ENCODE measurements at regions not wholly inside any gene's neighbourhood (a gene's known extent, or its start where the extent isn't known, plus 50 kb on each side); places are given as distances from the start of the nearest gene placed in this dataset.

DNA sequence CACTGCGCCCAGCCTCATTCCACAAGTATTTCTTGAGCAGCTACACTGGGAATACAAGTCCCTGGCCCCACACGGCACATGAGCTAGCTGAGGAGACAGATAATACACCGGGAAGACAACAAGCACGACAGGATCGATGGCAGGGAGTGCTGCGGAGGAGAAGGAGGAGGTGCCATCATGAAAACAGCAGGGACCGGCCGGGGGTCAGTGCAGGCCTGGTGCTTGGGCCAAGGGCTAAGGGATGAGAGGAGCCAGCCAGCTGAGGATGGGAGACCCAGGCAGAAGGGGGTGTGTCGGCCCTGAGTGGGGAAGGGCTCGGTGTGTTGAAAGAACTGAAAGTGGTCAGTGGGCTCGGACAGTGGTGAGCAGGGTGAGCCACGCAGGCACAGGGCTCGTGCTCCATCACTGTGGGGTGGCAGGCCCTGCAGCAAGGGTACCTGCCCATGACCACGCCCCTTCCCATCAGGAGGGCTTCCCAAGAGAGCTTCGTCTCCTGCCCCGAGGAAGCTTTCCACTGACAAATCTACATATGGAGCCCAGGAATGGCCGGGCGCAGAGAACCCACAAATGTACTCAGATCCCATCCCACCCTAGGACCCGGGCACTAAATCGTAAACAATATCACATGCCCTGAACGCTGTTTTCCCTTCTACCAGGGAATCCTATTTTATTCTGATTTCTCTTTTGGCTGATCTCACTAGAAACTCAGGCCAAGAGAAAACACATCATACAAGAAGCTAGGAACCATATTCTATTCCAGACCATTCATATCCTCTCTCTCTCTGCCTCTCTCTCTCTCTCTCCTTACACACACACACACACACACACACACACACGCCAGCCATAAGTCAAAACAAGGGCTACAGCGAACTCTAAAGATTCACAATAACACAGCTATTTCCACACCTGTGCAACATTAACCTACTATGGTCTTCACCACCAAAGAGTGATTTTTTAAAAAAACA lies 50.7 kb upstream of the TNRC6C start:
- no peak for DNase-seq (ENCODE audit: low read depth)

DNA sequence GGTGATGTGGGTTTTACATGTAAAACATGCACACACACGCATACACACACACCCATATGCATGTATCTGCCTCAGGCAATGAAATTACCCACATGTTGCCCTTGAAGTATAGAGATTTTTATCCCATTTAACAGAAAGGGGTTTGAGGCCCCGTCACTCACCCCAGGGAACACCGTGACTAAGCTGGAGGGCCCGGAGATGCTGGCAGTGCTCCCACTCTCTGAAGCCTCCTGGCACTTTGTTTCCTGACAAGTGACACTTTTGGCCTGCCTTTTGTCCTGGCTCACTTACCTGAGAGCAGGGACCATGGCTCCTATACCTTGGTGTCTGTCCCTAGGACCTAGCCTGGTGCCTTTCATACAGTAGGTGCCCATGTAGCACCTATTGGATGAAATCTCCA lies 50.0 kb upstream of the TNRC6C start:
- no peak for DNase-seq (ENCODE audit: low read depth)

Measured in stimulated activated CD8-positive, alpha-beta memory T cell treated with anti-CD3 and anti-CD28 coated beads, Interleukin-15, amount 100 ng/mL, for 24 hours (primary cell).